ENCODE measurements at regions not wholly inside any gene's neighbourhood (a gene's known extent, or its start where the extent isn't known, plus 50 kb on each side); places are given as distances from the start of the nearest gene placed in this dataset.

DNA sequence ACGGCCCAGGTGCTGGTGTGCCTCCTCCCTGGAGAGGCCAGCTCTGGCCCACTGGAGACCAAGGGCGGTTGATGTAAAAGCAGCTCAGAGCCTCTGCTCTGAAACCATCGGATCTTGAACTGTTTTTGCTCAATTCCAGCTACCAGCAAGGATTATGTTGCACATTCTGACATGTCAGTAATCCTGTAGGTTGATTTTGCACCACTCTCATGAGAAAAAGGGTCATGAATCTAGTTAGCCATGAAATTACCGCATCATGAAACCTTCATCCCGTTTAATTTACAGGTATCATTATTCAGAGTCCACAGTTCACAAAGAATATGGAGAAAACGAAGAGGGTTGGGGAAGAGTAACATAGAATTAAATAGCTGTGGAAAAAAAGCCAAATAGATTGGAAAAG is 120.4 kb upstream of the NSMCE3 start:
- no peaks in the 10 kb centered on the region for H3K79me2 ChIP-seq (ENCODE audit: control insufficient read depth, insufficient read depth, low read length)
- no peak overlapping the region for H3K4me2 ChIP-seq (ENCODE audit: extremely low read depth, insufficient read depth, low read length)
- DNase-seq (ENCODE audit: low read depth in 2 of 2): no peak
- no peaks in the 10 kb centered on the region for H3K36me3 ChIP-seq (ENCODE audit: control insufficient read depth, insufficient read depth, low read length)
- H3K4me3 ChIP-seq (replicated peaks in 1 of 4; ENCODE audit: control extremely low read depth in 1 of 4, insufficient read depth in 1 of 4, low read depth in 3 of 4, low read length in 4 of 4): no peak overlapping the region
- H2AFZ ChIP-seq (ENCODE audit: low read length): no peak overlapping the region
- H3K9me3 ChIP-seq (ENCODE audit: control insufficient read depth, insufficient read depth, low read depth, low read length): no peaks in the 10 kb centered on the region
- no peaks in the 10 kb centered on the region for H4K20me1 ChIP-seq (ENCODE audit: control insufficient read depth, extremely low read depth, insufficient read depth, low read length)
- no peak for TF ChIP-seq EZH2 (IDR thresholded peaks at IDR 0.05; ENCODE audit: low read length, missing control alignments)
- TF ChIP-seq, protein P1, sequence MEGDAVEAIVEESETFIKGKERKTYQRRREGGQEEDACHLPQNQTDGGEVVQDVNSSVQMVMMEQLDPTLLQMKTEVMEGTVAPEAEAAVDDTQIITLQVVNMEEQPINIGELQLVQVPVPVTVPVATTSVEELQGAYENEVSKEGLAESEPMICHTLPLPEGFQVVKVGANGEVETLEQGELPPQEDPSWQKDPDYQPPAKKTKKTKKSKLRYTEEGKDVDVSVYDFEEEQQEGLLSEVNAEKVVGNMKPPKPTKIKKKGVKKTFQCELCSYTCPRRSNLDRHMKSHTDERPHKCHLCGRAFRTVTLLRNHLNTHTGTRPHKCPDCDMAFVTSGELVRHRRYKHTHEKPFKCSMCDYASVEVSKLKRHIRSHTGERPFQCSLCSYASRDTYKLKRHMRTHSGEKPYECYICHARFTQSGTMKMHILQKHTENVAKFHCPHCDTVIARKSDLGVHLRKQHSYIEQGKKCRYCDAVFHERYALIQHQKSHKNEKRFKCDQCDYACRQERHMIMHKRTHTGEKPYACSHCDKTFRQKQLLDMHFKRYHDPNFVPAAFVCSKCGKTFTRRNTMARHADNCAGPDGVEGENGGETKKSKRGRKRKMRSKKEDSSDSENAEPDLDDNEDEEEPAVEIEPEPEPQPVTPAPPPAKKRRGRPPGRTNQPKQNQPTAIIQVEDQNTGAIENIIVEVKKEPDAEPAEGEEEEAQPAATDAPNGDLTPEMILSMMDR (conservative IDR thresholded peaks at IDR 0.05 in 1 of 2, IDR thresholded peaks at IDR 0.05 in 1 of 2; ENCODE audit: low read depth in 1 of 2, low read length in 2 of 2): no peak
- no peaks in the 10 kb centered on the region for H3K27me3 ChIP-seq (ENCODE audit: control insufficient read depth, insufficient read depth, low read length)
- no peak overlapping the region for H3K9ac ChIP-seq (ENCODE audit: insufficient read depth, low read length)
- H3K27ac ChIP-seq (ENCODE audit: insufficient read depth, low read length): no peak overlapping the region
- H3K4me1 ChIP-seq (ENCODE audit: control insufficient read depth, extremely low read depth, insufficient read depth, low read length): no peaks in the 10 kb centered on the region

- Histone ChIP-seq H3K4me3 (replicated peaks in 1 of 4; ENCODE audit: control extremely low read depth in 1 of 4, insufficient read depth in 1 of 4, low read depth in 3 of 4, low read length in 4 of 4) (no peak overlapping the region), H4K20me1 (ENCODE audit: control insufficient read depth, extremely low read depth, insufficient read depth, low read length) (no peaks in the 10 kb centered on the region), H3K4me2 (ENCODE audit: extremely low read depth, insufficient read depth, low read length) (no peak overlapping the region), H3K36me3 (ENCODE audit: control insufficient read depth, insufficient read depth, low read length) (no peaks in the 10 kb centered on the region), H2AFZ (ENCODE audit: low read length) (no peak overlapping the region), H3K27me3 (ENCODE audit: control insufficient read depth, insufficient read depth, low read length) (no peaks in the 10 kb centered on the region), H3K4me1 (ENCODE audit: control insufficient read depth, extremely low read depth, insufficient read depth, low read length) (no peaks in the 10 kb centered on the region), H3K9me3 (ENCODE audit: control insufficient read depth, insufficient read depth, low read depth, low read length) (no peaks in the 10 kb centered on the region), H3K9ac (ENCODE audit: insufficient read depth, low read length) (no peak overlapping the region), H3K27ac (ENCODE audit: insufficient read depth, low read length) (no peak overlapping the region), H3K79me2 (ENCODE audit: control insufficient read depth, insufficient read depth, low read length) (no peaks in the 10 kb centered on the region)
- TF ChIP-seq, protein P1 (conservative IDR thresholded peaks at IDR 0.05 in 1 of 2, IDR thresholded peaks at IDR 0.05 in 1 of 2; ENCODE audit: low read depth in 1 of 2, low read length in 2 of 2): no peak
- no peak for TF ChIP-seq EZH2 (IDR thresholded peaks at IDR 0.05; ENCODE audit: low read length, missing control alignments)
- no peak for DNase-seq (ENCODE audit: low read depth in 2 of 2)
Measured at GRCh38 chr15:29386523-29386922, 116.9 kb upstream of the NSMCE3 start.

DNA sequence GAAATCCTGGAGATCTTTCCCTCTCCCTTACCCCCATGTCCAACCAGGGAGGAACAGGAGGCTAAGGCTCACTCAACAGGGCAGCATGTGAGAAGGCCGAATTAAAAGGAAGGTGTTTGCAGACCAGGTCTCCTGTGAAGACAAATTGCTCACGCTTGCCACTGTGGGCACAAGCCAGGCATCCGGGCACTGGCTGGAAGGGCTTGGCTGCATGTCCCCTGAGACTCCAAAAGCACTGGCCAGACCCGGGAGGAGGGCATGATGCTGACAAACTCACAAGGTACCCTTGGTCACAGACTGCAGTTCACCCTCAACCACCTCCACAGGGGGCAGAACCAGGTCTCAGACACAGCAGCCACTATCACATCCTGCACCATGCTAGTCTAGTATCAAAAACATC is 113.7 kb upstream of the NSMCE3 start:
- Histone ChIP-seq H3K9ac (ENCODE audit: insufficient read depth, low read length) (no peak overlapping the region), H4K20me1 (ENCODE audit: control insufficient read depth, extremely low read depth, insufficient read depth, low read length) (no peaks in the 10 kb centered on the region), H3K79me2 (ENCODE audit: control insufficient read depth, insufficient read depth, low read length) (no peaks in the 10 kb centered on the region), H3K27ac (ENCODE audit: insufficient read depth, low read length) (no peak overlapping the region), H2AFZ (ENCODE audit: low read length) (no peak overlapping the region), H3K9me3 (ENCODE audit: control insufficient read depth, insufficient read depth, low read depth, low read length) (no peaks in the 10 kb centered on the region), H3K27me3 (ENCODE audit: control insufficient read depth, insufficient read depth, low read length) (no peaks in the 10 kb centered on the region), H3K4me2 (ENCODE audit: extremely low read depth, insufficient read depth, low read length) (no peak overlapping the region), H3K4me1 (ENCODE audit: control insufficient read depth, extremely low read depth, insufficient read depth, low read length) (no peaks in the 10 kb centered on the region), H3K36me3 (ENCODE audit: control insufficient read depth, insufficient read depth, low read length) (no peaks in the 10 kb centered on the region), H3K4me3 (replicated peaks in 1 of 4; ENCODE audit: control extremely low read depth in 1 of 4, insufficient read depth in 1 of 4, low read depth in 3 of 4, low read length in 4 of 4) (no peak overlapping the region)
- no peak for DNase-seq (ENCODE audit: low read depth in 2 of 2)
- TF ChIP-seq, protein P1 (conservative IDR thresholded peaks at IDR 0.05 in 1 of 2, IDR thresholded peaks at IDR 0.05 in 1 of 2; ENCODE audit: low read depth in 1 of 2, low read length in 2 of 2): no peak
- TF ChIP-seq EZH2 (IDR thresholded peaks at IDR 0.05; ENCODE audit: low read length, missing control alignments): no peak

Data from fibroblast of lung (primary cell).